Left colon (tissue), 2 donors: ENCODE measurements at regions not wholly inside any gene's neighbourhood (a gene's known extent, or its start where the extent isn't known, plus 50 kb on each side); places are given as distances from the start of the nearest gene placed in this dataset.

ENCODE experiments used
- ATAC-seq: fragments of 200-7000 bp; cut with Tn5 transposase; one replicate; pipeline ENCODE4 v1.9.1; 2020; ENCODE audit warnings: mild to moderate bottlenecking, moderate library complexity
- DNase-seq, 2 donors: peaks; one replicate each; pipeline ENCODE4 v3.0.0-alpha.2; 2020
- intact Hi-C, 2 donors: fragments of 100-400 bp; cut with DNase I in 1 of 2; cut with micrococcal nuclease in 1 of 2; formaldehyde crosslinking; loops; one replicate each; pipeline versions ENCODE4 v1.11.2 to v1.14.0; 2022; cut with DNase I, micrococcal nuclease
- donor health status: DM: no; HTN: no; CAD: no.
- donor health status: DM: yes; HTN: yes; CAD: no.

DNA sequence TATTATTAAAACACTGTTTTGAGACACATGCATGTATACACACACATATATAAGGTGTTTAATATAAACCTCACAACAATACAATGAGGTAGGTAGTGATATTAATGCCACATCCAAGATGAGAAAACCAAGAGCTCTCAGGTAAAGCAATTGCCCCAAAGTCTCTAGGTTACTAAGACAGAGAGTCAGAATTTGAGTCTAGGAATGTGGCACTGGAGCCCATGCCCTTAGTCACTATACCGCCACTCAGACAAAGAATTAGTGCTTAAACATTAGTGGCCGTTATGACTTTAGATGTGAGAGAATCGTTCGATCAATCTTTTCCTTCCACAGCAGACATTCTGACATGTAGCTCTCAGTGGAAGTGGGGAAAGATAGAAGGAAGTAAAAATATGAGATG lies 108.2 kb upstream of the ACSL4 start:
- no peak for DNase-seq
- intact Hi-C loops, result no loop called here
- no peak for ATAC-seq

DNA sequence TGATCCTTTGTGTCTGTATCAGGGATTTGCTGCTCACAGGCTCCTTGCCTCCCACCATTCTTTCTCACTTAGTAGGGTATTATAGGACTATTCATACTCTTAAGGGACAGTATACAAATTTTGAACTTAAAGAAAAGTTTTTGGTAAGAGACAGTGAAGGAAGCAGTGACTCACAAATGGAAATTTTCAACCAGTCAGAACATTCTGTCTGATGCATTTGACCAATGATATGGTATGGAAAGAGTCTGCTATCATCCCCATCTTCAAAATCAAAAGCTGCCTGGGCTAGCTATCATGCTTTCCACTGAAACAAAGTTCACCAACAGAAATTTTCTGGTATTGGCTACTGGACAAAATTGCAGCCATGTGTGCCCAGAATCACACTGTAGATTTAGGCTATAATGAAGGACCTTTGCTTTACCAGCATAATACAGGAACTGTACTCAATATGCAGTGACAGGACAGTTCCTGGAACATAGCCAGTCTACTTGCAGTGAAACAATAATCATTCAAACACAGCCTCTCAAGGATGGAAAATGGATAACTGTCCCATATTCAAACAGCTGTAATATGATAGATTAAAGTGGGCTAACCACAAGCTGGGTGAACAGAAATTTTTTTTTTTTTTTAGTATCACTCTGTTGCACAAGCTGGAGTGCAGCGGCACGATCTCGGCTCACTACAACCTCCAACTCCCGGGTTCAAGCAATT lies 109.0 kb upstream of the ACSL4 start:
- DNase-seq (no peak), ATAC-seq (no peak)
- intact Hi-C loops, result no loop called here

DNA sequence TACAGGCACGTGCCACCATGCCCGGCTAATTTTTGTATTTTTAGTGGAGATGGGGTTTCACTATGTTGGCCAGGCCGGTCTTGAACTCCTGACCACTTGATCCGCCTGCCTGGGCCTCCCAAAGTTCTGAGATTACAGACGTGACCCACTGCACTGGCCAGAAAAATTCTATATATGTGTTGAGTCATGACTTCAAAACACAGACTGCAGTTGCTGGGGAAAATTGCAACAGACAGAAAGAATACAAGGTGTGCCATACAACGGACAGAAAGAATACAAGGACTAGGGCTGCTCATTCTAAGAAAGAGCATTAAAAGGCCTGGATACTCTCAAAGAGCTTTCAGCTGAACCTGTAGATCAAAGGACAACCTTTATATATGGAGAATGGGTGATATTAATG lies 109.6 kb upstream of the ACSL4 start:
- ATAC-seq (no peak), DNase-seq (no peak)
- intact Hi-C loops, result no loop called here

DNA sequence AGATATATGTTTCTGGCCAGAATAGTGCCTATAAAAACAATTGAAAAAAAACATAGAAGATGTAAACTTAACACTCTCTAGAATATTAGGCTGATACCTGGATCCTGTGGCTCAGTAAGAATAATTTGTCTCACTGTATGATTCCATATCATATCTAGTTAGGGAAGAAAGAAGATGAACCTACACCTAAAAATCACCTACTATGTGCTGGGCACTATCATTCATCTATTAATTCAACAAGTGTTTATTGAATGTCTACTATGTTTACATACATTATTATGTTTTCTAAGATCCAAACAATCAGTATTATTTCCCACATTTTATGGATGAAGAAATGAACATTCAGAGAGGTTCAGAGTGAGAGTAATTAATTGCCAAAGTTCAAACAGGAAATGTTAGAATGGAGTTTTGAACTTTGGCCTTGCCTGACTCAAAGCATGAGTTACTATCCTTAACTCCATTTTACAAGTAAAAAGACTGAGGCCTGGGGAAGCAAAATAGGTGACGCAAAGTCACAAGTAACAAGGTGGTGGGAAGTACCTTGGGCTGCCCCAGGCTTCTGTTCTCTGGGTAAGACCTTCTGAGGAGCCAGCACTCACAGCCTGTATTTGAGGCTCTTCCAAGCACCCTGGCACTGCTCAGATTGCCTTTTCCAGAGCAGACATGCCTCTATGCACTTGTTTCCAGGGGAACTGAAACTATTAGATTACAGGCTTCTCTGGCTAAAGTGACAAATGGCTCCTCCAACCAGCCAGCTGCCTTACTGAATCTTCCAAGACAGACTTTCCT lies 111.1 kb upstream of the ACSL4 start:
- DNase-seq, result no peak
- no peak for ATAC-seq
- intact Hi-C loops, result no loop called here

DNA sequence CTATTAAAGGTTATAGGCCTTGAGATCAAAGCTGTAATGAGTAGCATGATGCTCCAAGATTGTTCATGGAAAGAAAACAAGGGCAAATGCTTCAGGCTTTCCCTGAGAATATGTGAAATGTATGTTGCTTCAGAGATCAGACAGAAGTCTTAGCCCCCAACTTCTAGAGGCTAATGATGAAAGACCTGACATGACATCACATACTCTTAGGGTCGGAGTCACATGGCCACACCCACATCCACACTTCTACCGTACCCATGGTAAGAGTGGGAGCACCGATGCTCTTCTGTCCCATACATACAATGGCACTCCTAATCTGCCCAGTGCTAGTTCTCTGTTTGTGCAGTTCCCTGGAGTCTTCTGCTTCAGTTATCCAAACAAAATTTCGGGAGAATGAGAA lies 111.9 kb upstream of the ACSL4 start:
- intact Hi-C loops, result no loop called here
- DNase-seq, result no peak
- ATAC-seq, result no peak

DNA sequence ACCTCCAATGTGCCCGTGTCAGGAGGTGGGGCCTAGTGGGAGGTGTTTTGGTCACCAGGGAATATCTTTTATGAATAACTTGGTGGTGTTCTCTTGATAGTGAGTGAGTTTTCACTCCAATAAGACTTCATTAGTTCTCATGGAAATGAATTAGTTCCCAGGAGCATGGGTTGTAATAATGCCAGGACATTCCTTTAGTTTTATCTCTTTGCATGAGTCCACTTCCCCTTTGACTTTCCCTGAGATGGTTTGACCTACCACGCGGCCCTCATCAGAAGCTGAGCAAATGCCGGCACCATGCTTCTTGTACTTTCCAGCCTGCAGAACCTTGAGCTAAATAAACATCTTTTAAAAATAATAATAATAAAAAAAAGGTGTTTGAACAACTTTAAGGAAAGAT lies 112.9 kb upstream of the ACSL4 start:
- no peak for DNase-seq
- no peak for ATAC-seq
- intact Hi-C loops, result no loop called here

DNA sequence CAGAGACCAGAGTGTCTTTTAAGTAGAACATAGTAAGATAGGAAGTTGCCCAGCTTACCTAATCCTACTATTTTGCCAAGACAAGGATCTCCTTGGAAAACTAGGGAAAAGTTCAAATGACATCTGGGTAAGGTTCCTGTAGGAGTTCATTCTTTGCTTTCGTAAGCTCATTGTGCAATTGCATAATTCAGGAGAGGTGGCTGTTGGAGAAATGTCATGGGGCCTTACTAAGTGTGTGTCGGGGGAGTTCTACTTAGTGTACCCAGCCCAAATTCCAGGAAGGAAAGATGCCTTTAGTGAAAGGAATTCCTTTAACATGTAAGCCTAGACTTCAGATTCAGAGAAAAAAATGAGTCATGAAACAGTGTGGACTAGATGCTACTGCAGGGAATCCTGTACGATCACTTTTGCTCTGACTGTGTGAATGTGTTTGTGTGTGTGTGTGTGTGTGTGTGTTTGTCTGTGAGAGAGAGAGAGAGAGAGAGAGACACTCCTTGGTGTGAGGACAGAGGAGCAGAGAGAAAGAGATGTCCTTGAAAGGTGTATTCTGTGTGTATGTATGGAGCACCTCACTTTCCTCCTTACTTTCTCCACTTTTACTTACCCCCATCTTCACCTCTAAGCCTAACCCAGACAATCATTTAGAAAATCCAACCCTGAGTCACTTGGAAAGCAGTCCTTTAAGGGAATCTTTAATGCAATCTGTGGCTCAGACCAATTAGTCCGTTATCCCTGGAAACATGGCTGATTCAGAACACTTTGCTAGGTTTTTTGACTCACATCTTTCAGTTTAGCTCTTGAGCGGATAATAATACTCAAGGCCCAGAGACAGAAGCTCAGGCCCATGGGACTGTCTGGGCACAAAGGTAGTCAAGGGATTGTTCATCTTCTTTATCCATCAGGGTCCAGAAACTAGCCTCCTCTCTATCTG lies 114.5 kb upstream of the ACSL4 start:
- no peak for DNase-seq
- ATAC-seq, result no peak
- intact Hi-C loops, result no loop called here

DNA sequence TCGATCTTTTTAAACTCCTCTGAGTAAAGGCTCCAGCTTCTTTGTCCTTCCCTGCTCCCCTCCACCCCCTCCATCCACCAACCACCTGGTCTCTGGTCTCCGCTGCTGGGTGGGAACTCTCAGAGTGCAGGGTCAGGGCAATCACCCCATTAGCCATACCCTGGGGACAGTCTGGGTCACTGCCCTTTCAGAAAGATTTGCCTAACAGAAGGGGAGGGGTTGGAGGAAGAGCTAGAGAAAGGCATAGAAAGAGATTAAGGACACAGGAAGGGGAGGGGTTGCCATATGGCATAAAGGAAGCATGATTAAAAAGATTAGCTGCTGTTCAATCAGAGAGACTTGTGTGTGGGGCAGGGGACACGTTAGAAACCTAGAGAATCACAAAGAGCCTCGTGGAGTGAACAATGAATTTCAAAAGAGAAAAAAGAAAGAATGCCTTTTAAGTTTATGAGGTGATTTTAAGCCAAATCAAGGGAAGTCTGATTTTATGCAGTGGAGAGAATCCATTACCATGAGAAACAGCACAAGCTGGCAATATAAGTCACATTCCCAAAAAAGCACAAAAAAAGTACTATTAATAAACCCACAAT lies 115.5 kb upstream of the ACSL4 start:
- intact Hi-C loops, result no loop called here
- DNase-seq (no peak), ATAC-seq (no peak)

DNA sequence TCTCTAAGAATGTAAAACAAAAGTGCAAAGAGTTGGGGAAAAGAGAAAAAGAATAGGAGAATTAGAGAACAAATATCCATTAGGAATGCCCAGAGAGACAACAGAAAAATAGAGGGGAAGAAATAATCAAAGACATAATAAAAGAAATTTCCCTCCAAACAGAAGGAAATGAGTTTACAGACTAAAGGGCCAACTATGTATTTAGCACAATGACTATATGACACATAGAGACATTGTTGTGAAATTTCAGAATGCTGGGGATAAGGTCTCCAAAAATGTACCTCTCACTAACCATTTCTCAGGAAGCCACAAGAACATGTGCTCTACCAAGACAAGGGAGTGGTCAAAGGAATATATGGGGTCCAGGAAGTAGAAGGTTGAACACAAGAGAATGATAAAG lies 121.0 kb upstream of the ACSL4 start:
- intact Hi-C loops, result no loop called here
- DNase-seq, result no peak
- ATAC-seq, result no peak

DNA sequence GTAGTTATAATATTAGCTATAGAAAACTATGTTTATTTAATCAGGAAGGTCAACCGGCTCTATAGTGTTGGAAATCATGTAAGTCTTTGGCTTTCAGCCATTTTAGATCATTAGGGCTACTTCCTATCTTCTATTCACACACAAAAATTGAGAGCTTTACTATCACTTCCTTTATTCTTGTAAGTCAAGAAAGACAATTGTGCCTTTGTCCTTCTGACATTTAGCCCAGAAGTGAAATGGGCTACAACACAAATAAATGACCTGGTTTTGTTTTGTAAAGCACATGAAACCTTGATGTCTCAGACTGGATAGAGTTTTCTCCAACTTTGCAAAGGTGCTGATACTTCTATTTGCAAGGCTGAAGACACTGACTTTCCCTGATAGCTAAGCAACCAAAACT lies 122.4 kb upstream of the ACSL4 start:
- DNase-seq, result no peak
- ATAC-seq, result no peak
- intact Hi-C loops, result loop anchor here in 1 of 2 donors (5.0 kb wide), 1 partner anchor 143 kb away; no protein-coding TSS in a partner anchor

DNA sequence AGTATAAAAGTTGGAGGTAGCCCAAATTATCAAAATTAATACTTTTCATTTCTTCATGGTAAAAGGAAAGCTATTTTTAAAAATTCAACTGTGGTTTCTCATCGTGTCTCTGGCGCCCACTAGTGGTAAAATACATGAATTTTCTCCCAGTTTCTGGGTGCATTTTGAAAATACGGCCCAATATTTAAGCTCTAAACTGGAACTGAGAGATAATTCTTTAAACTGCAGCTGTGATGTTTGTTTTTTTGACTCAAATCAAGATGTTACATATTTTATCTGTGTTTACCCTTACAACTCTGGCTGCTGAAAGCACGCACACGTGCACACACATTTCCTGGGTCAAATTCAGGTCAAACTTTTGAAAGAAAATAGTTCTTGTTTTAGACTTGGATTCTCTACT lies 123.9 kb upstream of the ACSL4 start:
- ATAC-seq (no peak), DNase-seq (no peak)
- intact Hi-C loops, result loop anchor here in 1 of 2 donors (5.0 kb wide), 1 partner anchor 145 kb away; no protein-coding TSS in a partner anchor

DNA sequence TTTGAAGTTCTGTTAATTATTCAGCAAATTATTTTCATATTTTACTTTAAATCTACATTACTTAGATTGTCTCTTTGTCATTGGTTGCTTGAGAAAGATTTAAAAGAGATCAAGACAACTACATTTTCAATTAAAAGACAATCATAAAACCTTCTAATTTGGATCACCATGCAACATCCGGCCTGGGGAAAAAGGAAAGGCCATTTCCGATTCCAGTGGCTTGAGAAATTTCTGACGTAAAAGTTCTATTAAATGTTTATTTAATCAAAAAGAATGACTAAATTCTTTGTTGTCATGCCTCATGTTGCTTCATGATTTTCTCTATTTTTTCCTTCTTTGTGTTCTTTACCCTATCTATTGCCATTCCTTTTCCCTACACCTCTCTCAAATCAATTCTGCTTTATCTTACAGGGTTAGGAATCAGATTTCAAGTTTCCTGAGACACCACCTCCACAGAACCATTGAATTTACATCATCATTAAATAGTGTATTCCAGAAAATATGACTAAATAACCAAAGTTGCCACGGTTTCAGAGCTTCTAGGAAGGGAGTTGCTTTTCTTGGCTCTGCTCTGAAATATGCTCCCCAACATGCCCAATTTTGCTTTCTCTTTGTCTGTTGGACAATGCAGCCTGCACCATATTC lies 124.6 kb upstream of the ACSL4 start:
- intact Hi-C loops, result loop anchor here in 1 of 2 donors (5.0 kb wide), 1 partner anchor 145 kb away; no protein-coding TSS in a partner anchor
- DNase-seq (no peak), ATAC-seq (no peak)

DNA sequence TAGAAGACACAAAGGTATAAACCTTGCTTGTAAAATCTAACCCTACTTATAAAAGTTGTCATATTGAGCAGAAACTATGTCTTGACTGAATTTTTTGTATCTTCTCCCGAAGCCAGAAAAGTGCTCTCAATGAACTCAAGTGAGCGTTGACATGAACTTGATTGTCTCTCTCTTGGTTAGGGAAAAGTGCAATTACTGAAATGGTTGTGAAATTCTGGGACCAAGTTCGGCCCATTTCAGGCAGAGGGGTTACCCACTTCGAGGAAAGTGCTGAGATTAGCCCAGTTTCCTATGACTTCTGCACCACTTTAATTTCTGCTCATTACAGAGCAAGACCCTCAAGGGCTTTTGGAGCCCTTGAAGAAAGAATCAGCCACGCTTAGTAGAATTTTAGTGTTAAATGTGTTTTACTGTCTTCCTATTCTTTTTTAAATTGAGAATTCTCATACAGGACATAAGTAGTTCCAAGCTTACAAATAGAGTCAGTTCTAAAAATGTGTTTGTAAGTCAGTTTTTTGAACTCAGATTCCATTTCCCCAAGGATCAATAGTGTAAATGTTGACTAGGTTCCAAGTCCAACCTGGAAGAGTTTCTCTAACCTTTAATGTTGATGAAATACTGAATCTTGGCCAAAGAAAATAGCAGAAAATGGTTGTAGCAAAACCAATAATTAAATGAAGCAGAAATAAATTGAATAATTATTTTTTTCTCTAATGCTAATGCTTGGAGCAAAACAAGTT lies 125.7 kb upstream of the ACSL4 start:
- DNase-seq (no peak), ATAC-seq (no peak)
- intact Hi-C loops, result loop anchor here in 1 of 2 donors (5.0 kb wide), 1 partner anchor 146 kb away; no protein-coding TSS in a partner anchor

DNA sequence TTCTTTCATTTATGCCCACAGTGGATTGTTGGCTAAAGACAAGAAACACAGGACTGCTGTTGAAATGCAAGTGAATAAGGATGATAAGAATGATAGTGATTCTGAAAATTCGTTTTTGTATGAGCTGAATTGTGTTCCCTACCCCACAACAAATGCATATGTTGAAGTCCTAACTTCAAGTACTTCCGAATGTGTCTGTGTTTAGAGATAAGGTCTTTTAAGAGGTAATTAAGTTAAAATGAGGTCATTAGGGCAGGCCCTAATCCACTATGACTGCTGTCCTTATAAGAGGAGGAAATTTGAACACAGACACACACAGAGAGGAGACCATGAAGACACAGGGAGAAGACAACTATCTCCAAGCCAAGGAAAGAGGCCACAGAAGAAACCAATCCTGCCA lies 126.6 kb upstream of the ACSL4 start:
- no peak for ATAC-seq
- no peak for DNase-seq
- intact Hi-C loops, result loop anchor here in 1 of 2 donors (5.0 kb wide), 1 partner anchor 147 kb away; no protein-coding TSS in a partner anchor

DNA sequence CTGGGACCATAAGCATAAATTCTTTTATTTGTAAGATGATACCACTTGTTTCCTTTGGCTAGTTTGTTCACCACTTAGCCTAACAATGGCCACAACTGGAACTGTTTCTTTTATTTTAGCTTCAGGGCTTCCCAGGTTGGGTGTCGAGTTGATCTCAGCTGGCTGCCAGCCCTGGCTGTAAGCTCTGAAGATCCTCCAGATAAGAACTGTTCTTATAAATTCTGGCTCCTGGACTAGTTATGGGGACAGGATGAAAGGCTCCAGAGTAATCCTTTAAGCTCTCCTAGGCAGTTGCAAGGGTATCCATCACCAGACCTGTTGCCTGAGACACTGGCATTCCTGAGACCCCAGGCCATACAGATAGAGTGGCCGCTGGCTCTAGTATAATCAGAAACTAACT lies 129.4 kb upstream of the ACSL4 start:
- DNase-seq, result no peak
- intact Hi-C loops, result no loop called here
- no peak for ATAC-seq

DNA sequence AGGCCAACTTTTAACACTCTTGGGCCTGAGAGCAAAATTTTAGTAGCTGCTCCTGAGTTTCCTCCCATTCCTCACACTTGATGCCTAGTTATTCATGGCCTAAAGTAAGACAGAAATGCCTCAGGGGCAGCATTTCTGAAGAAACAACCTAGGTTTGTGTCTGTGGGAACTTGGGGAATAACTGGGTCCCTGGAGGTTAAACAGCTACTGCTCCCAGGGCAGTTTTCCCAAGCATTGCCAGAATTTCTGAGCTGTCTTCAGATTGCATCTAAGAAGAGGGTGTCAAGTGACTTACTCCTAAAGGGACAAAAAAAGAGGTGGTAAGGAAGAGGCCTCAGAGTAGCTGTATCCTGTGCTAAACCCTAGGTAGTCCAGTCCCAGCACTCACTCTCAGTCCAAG lies 130.8 kb upstream of the ACSL4 start:
- intact Hi-C loops, result no loop called here
- DNase-seq (no peak), ATAC-seq (no peak)

DNA sequence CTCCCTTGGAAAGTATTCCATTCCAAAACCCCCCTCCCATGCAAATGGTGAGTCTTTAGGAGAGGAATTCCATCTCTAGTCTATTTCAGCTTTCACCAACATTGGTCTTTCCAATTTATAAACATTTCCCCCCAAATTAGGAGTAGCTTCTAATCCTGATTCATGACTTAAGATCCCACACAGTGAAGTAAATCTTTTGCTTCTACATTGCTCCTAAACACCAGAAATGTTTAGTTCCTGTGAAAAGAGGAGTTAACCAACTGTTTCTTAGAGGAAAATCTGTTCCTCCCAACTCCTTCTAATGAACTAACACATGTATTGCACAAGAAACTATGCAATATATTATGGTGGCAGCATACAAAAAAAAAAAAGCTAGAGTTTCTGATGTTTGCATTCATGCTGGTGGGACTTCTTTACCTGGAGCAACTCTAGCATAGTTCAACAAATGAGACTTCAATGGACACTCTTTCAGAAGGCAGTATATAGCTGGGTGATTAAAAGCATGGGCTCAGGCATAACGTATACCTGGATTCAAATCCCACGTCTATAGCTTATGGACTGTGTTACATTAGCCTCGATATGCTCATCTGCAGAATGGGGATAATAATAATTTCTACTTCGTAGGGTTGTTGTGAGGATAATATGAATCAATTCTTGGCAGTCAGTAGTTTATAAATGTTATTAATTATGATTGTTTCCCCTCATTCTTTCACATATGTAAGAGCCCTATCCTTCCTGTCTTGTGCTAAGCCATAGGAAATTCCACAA lies 131.6 kb upstream of the TMEM164 start:
- ATAC-seq, result no peak
- no peak for DNase-seq
- intact Hi-C loops, result no loop called here
